ENCODE measurements at regions not wholly inside any gene's neighbourhood (a gene's known extent, or its start where the extent isn't known, plus 50 kb on each side); places are given as distances from the start of the nearest gene placed in this dataset.

DNA sequence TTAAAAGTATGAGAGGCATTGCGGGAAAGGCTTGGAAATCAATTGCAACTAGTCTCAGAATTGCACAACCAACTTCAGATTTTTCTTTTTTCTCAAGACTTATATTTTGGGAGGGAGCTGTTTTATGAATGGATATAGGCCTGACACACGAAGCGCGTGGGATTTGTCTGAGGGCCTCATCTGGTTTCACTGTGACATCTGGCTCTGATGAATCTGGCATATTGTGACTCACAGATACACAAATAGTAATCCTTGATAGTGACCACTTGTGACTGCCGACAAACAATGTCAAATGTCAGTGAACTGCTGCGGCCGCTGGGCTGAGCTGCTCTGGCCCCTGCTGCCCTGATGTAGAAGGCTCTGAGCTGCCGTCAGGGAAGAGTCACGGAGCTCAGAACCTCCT is 655.1 kb downstream of the INHBA start:
- TF ChIP-seq CTCF (IDR thresholded peaks at IDR 0.05) (no peak), POLR2A (IDR thresholded peaks at IDR 0.05) (no peak), POLR2AphosphoS5 (IDR thresholded peaks at IDR 0.05) (no peak)

All from breast epithelium (tissue), 3 donors.